GM12892 (cell line): ENCODE measurements at regions not wholly inside any gene's neighbourhood (a gene's known extent, or its start where the extent isn't known, plus 50 kb on each side); places are given as distances from the start of the nearest gene placed in this dataset.

Source experiments
- POLR2A ChIP-seq: IDR thresholded peaks from 2 replicates; pipeline ENCODE4 v1.6.1; 2011; ENCODE audit warnings: low read depth, low read length, control low read depth
- POLR2AphosphoS5 ChIP-seq: IDR thresholded peaks from 2 replicates; pipeline ENCODE4 v1.6.1; 2011; ENCODE audit warnings: low read depth, low read length, control low read depth
- TAF1 ChIP-seq: IDR thresholded peaks from 2 replicates; pipeline ENCODE4 v1.6.1; 2011; ENCODE audit warnings: low read depth, mild to moderate bottlenecking, control low read depth, low read length, borderline replicate concordance

- TF ChIP-seq POLR2AphosphoS5 (no peak), POLR2A (no peak), TAF1 (no peak)
Observed at GRCh38 chr16:88141580-88141979, 190.3 kb downstream of the BANP start.
